Lower leg skin (tissue), 4 donors: ENCODE measurements at regions not wholly inside any gene's neighbourhood (a gene's known extent, or its start where the extent isn't known, plus 50 kb on each side); places are given as distances from the start of the nearest gene placed in this dataset.

Experiments used
- DNase-seq, 2 donors: peaks; one replicate each; pipeline ENCODE4 v3.0.0-alpha.2; 2019; ENCODE audit warnings: low spot score in 2 of 2
- H3K4me3 ChIP-seq: fragments of 200-600 bp; sonication (generic); 2 replicates; pipeline ENCODE4 v1.5.1; 2017; ENCODE audit warnings: mild to moderate bottlenecking, low read depth; ENCODE audit not compliant: poor library complexity, severe bottlenecking
- POLR2A ChIP-seq, 2 donors: fragments of 450-650 bp; IDR thresholded peaks; one replicate each; pipeline ENCODE4 v1.6.1; 2016 to 2017; ENCODE audit warnings: antibody characterized with exemption in 2 of 2, mild to moderate bottlenecking in 1 of 2, moderate library complexity in 1 of 2
- WGBS, 2 donors: methylation state at CpG; one replicate each; pipeline ENCODE4 v1.1.5; 2018; 5-methylcytosine and 5-hydroxymethylcytosine counted together
- intact Hi-C: fragments of 100-400 bp; cut with DNase I; formaldehyde crosslinking; loops from one replicate; pipeline ENCODE4 v1.15.0; 2023; ENCODE audit warnings: low total_unique reads
- TF ChIP-seq, protein P1 (sequence below), 3 donors: fragments of 450-650 bp; IDR thresholded peaks; one replicate each; pipeline ENCODE4 v1.5.1; 2016; ENCODE audit warnings: antibody characterized with exemption in 3 of 3, mild to moderate bottlenecking in 3 of 3, moderate library complexity in 2 of 3

DNA sequence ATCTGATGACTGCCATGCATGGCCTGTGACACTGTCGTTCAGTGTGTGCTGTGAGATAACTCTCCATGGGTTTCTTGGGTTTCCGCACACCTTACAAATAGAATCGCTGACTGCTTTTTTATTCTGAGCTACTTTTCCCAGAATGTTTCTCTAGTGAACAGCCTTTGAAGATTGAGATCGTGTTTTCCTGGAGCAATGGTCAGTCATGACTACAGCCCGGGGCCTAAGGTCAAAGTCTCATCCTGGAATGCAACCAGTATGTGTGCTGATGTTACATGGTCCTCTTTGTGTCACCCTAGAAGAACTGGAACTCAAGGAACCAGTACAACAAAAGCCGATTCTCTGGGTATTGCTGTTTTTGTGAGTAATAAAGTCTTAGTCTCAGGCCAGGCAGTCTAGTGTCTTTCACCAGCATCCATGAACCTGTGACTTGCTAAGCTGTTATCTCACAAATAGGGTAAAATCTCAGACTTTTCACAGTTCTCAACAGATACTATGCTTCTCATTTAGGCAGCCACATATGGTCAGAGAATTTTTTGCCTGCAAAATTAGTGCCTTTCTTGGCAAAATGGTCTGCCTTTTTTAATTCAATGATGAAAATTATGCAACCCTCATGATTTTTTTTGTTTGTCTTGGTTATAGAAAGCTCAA, 124.9 kb upstream of the PIEZO2 start:
- no peak for TF ChIP-seq POLR2A (IDR thresholded peaks at IDR 0.05)
- TF ChIP-seq, protein P1, sequence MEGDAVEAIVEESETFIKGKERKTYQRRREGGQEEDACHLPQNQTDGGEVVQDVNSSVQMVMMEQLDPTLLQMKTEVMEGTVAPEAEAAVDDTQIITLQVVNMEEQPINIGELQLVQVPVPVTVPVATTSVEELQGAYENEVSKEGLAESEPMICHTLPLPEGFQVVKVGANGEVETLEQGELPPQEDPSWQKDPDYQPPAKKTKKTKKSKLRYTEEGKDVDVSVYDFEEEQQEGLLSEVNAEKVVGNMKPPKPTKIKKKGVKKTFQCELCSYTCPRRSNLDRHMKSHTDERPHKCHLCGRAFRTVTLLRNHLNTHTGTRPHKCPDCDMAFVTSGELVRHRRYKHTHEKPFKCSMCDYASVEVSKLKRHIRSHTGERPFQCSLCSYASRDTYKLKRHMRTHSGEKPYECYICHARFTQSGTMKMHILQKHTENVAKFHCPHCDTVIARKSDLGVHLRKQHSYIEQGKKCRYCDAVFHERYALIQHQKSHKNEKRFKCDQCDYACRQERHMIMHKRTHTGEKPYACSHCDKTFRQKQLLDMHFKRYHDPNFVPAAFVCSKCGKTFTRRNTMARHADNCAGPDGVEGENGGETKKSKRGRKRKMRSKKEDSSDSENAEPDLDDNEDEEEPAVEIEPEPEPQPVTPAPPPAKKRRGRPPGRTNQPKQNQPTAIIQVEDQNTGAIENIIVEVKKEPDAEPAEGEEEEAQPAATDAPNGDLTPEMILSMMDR (IDR thresholded peaks at IDR 0.05): no peak
- intact Hi-C loops: no loop called here
- no peak for DNase-seq
- WGBS, 2 donors: 88 to 97% methylated on average over 6 of the region's 6 CpGs
- no peak overlapping the region for H3K4me3 ChIP-seq

DNA sequence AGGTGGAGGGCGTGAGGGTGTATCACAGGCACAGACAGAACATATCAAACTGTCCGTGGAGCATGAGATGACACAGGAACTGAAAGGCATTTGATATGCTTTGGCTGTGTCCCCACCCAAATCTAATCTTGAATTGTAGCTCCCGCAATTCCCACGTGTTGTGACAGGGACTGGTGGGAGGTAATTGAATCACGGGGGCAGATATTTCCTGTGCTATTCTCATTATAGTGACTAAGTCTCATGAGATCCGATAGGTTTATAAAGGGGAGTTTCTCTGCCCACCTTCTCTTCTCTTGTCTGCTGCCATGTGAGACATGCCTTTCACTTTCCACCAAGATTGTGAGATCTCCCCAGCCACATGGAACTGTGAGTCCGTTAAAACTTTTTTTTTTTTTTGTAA, 123.1 kb upstream of the PIEZO2 start:
- intact Hi-C loops: no loop called here
- 61 to 62% methylated on average over 7 of the region's 7 CpGs for WGBS, 2 donors

DNA sequence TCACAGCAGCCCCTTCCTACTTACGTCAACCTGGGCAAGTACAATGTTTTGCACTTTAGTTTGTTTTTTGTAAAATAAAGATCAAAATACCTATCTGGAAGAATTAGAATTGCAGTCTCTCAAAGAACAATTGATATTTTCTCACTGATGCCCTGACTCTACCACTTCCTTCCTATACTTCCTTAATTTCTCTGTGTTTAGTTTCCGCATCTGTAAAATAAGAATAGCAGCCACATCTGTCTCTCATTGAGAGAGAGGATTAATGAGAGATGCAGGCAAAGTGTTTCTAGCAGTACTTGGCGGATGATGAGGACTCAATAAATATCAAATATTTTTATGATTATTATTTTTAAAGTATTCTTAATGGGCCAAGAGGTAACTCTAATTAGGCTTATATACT, 122.6 kb upstream of the PIEZO2 start:
- WGBS, 2 donors: 33 to 47% methylated on average over 3 of the region's 3 CpGs

More for the DNA sequence above, 123.1 kb upstream of the PIEZO2 start:
- TF ChIP-seq, protein P1 (IDR thresholded peaks at IDR 0.05): no peak
- no peak for TF ChIP-seq POLR2A (IDR thresholded peaks at IDR 0.05)
- no peak overlapping the region for H3K4me3 ChIP-seq
- DNase-seq: no peak

DNA sequence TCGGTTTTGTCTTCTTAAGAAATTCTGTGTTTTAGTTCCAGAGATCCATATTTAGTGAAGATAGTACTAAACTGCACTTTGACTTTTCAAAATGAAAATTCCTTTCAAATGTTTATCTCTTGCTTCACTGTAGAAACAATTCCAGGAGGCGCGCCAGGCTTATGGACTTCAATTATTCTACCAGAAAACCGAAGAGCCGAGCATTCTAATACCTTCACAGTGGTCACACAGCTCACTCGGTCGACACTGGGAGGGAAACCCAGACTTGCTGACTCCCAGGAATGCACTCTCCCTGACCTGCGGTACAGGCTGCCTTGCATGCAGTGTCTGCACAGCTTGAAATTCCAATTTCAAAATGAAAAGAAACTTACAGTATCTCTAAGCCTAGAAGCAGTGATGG, 119.9 kb upstream of the PIEZO2 start:
- H3K4me3 ChIP-seq: no peak overlapping the region
- intact Hi-C loops: no loop called here
- DNase-seq: no peak
- TF ChIP-seq, protein P1 (IDR thresholded peaks at IDR 0.05): no peak
- TF ChIP-seq POLR2A (IDR thresholded peaks at IDR 0.05): no peak
- WGBS, 2 donors: 56 to 57% methylated on average over 8 of the region's 8 CpGs

More for the DNA sequence above, 122.6 kb upstream of the PIEZO2 start:
- intact Hi-C loops: no loop called here
- no peak for TF ChIP-seq POLR2A (IDR thresholded peaks at IDR 0.05)
- TF ChIP-seq, protein P1 (IDR thresholded peaks at IDR 0.05): no peak
- no peak overlapping the region for H3K4me3 ChIP-seq
- DNase-seq: no peak

DNA sequence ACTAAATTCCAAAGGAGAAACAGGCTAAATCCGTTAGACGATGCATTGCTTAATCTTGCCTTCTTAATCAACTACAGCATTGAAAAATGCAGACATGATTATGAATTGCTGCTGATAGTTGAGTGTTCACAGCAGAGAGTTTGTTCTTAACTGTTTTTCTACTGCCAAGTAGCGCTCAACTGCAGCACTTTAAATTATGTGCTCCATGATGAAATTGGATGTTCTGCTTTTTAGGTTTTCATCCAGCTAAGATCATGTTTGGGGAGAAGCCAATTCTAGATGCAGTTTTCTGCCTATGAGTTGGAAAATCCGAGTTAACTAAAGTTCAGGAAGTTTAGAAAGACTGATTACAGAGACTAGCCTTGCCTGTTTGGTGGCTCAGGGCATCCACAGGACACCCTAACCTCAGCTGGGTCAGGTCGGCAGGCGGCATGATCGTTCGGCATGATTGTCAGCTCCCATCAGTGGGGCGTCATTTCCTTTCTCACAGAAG, 119.4 kb upstream of the PIEZO2 start:
- no peak for TF ChIP-seq POLR2A (IDR thresholded peaks at IDR 0.05)
- TF ChIP-seq, protein P1 (IDR thresholded peaks at IDR 0.05): no peak
- DNase-seq: no peak
- no peak overlapping the region for H3K4me3 ChIP-seq
- intact Hi-C loops: no loop called here
- WGBS, 2 donors: 23 to 30% methylated on average over 9 of the region's 9 CpGs

DNA sequence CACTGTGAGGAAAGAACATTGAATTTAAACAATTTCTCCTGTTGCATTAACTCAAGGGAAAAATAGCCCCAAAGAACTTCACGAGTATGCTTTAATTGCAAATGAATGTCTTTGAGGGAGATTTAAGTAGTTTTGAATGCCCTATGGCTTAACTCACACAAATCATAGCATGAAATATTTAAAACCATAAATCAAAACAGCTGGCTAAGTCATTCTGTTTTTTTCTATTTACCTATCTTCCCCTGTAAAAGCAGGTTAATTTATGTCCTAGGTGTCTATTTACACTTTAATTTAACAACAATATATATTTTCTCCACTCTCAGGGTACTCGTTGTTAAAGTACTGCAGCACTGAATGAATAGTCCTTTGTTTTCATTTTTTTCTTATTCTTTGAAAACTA, 118.8 kb upstream of the PIEZO2 start:
- TF ChIP-seq, protein P1 (IDR thresholded peaks at IDR 0.05): no peak
- no peak for TF ChIP-seq POLR2A (IDR thresholded peaks at IDR 0.05)
- WGBS, 2 donors: 22 to 31% methylated on average over 2 of the region's 2 CpGs
- no peak for DNase-seq
- intact Hi-C loops: no loop called here
- no peak overlapping the region for H3K4me3 ChIP-seq
